ENCODE measurements at regions not wholly inside any gene's neighbourhood (a gene's known extent, or its start where the extent isn't known, plus 50 kb on each side); places are given as distances from the start of the nearest gene placed in this dataset.
"Not testable (repeated sequence)": the region's sequence is repeated elsewhere in the genome, so short reads cannot be mapped to it uniquely, and the experiment has no call there.

DNA sequence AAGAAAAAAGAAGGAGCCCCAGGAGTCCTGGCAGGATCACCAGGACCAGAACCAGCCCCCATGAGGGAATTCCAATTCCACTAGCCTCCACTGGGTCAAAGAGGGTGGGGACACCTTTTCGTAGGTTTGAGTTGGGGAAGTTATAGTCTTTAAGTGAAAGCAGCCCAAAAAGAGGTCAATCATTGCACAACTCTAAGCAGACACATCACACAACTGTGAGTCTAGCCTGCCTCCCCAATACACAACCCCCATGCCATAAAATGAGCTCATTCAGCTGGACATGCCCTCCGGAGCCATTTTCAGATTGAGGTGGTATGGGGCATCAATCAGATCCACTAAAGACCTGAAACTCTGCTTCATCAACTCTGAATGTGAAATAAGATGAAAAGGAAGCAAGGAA is 179.9 kb downstream of the NPHP4 start:
- DNase-seq, result no peak

- DNase-seq, result no peak
These were observed 180.8 kb downstream of the NPHP4 start for GRCh38 chr1:5811419-5811818.

DNA sequence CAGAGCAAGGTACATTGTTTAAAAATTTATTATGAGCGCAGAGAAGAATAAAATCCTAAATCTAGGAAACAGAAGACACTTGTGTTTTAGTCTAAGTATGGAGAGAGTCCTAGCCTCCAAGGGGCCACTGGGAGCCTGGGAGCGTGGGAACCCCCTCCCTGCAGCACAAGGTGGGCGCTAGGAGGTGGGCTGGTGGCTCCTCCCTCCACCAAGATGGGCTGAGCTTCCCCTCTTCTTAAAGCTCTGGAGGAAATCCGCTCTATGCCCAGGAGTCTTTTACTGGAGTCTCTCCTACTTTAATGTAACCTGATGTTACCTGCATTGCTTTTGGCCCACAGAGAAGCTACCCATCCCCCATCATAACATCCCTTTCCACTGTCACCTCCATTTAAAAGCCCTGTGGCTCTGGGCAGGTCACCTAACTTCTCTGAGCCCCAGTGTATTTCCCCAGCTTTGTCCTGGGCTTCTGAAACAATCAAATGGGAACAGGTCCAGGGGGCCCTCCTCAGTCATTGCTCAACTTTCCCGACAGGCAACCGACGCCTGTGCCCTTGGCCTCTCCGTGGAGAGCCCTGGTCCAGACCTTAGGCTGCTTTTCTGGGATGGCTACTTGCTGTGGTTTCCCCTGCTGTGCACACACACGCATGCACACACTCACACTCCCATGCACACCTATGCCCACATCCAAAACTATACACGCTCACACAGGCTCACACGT is 181.5 kb downstream of the NPHP4 start:
- DNase-seq, result no peak

GRCh38 chr1:5810131-5810530 is 182.1 kb downstream of the NPHP4 start:
- DNase-seq, result no peak

GRCh38 chr1:5809207-5809788 is 182.9 kb downstream of the NPHP4 start:
- DNase-seq, result no peak

GRCh38 chr1:5803851-5804250 is 188.4 kb downstream of the NPHP4 start:
- DNase-seq, result no peak

DNA sequence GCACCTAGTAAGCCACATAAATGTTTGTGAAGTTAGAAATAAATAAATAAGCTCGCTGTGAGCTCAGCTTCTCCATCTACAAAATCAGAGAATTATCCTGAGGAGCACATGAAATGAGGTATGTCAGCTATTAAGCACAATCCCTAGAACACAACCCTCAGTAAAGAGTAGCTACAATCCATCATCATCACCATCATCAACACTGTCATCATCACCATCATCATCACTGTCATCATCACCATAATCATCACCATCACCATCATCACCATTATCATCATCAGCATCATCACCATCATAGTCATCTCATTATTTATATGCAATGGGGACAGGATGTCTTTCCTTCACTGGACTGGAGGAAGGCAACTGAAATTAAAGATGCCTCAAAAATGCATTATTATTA is 189.6 kb downstream of the NPHP4 start:
- no peak for DNase-seq

- no peak for DNase-seq
These were observed 193.3 kb downstream of the NPHP4 start for GRCh38 chr1:5798904-5799303.

DNA sequence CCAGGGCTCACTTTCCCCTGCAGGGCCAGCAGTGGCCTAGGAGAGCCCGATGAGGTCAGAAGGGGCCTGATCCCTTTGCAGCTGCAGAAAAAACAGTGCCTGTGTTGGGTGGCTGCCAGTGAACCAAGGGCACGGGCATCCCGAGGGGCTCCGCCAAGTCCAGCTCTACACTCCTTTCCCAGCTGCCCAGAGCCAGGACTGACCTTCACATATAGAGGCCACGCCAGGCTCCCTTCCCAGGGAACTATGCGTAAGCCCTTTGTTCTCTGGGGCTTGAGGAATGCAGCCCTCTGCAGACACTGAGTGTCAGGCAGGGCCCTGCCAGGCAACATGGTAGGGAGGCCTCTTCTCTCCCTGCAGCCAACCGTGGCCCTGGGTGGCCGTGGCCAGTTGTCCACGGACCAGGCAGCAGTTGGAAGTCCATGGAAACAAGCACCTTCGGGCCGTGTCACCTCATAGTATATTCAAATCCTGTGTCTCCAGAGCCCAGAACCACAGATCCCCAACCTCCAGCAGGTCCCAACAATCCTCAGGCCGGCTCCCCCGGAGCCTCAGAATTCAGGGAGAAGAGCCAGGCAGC is 194.0 kb downstream of the NPHP4 start:
- DNase-seq, result no peak

DNA sequence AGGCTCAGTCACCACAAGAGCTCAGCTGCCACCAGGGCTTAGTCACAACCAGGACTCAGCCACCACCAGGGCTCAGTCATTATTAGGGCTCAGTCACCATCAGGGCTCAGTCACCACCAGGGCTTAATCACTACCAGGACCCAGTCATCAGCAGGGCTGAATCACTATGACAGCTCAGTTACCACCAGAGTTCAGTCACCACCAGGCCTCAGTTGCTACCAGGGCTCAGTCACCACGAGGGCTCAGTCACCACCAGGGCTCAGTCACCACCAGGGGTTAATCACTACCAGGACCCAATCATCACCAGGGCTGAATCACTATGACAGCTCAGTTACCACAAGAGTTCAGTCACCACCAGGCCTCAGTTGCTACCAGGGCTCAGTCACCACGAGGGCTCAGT is 196.2 kb downstream of the NPHP4 start:
- no peak for DNase-seq

DNA sequence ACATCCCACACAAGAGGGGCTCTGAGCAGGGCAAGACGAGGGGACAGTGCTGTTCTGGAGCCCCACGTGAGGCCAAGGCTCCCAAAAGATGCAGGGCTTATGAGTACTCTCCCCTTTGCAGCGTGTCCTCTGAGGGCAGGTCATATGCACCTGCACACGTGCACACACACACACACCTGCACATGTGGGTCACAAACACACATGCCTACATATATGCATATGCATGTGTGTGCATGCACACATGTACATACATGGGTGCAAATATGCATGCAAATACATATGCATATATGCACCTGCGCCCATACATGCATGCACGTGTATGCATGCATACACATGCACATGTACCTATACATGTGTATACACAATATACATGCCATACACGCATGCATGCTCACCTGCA is 197.9 kb downstream of the NPHP4 start:
- no peak for DNase-seq

DNA sequence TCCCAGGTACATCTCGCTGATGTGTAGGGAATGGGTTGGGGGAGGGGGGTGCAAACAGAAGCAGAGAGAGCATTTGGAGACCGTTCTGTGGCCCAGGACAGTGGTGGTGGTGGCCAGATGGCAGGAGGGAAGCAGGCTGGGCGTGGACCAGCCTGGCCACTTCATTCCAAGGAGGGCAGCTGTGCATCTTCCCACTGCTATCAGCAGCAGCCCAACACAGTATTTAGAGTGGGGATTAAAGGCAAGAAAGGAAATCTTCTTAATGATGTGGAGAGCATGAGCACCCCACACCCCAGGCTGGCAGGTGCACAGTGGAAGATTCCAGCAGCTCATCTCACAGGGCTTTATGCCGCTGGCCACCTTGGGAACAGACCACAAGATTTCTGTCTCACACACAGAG is 198.7 kb downstream of the NPHP4 start:
- no peak for DNase-seq

DNA sequence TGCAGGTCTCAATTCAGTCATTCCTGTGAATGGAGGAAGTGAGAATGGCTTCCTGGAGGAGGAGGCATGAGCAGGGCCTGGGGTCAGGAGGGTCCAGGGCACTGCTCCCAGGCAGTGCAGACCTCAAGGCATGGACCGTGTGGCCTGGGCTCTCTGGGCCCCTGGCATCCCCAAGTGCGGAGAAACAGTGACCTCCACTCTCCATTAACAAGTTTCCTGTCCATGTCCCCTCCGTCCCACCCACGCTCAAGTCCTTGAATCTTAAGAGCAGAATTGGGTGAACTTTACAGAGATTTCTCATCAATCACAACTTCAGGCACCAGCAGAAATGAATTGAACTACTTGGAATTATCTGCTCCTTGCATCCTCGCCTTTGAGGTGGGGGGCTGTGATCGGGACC is 211.1 kb downstream of the NPHP4 start:
- DNase-seq, result no peak

DNA sequence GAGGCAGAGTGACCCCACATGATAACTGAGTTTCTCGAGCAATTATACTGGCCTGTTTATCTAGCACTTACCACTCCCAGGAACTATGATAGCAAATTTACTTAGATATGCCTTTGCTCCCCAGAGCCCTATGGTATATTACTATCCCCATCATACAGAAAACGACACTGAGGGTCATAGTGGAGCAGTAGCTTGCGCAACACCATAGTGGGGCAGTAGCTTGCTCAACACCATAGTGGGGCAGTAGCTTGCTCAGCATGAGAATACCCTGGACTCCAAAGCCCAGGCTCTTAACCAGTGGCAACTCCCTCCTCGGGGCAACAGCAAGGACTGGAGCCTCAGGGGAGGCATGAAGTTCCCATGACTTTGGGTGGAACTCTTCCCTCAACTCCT is 211.9 kb downstream of the NPHP4 start:
- DNase-seq, result no peak

GRCh38 chr1:5779608-5780323 is 212.5 kb downstream of the NPHP4 start:
- no peak for DNase-seq

- no peak for DNase-seq
These were observed 216.1 kb downstream of the NPHP4 start for GRCh38 chr1:5776035-5776550.

DNA sequence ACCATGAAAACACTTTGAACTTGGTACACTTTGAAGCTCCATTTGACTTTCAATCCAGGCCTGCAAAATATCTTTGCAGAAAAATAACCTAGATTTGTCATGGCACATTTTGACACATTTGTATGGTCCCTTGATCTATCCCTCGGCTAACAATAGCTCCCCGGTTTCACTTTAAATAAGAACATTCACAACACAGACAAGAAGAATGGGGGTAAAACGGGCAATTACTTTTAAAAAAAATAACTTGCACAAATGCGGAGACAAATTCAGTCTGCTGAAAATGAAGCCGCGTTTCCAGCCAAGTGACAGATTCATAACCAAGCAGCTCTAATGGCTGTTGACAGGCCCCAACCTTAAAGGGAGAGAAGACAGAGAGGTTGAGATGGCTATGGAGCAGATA is 218.2 kb downstream of the NPHP4 start:
- DNase-seq, result no peak

DNA sequence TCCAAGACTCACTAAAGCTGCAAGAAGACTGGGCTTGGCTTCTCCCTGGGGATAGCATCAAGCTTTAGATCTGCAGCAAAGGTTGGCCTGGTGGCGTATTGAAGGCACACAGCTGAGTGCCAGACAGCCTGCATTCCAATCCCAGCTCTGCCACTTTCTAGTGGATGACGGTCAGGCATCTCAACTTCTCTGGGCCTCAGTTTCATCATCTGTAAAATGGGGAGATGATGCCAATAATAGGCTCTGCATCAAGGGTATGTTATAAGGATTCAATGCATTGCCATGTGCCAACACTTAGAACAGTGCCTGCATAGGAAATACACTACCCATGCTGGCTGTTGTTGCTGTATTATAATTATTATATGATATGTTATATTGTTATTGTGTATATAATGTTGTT is 220.4 kb downstream of the NPHP4 start:
- DNase-seq, result no peak

DNA sequence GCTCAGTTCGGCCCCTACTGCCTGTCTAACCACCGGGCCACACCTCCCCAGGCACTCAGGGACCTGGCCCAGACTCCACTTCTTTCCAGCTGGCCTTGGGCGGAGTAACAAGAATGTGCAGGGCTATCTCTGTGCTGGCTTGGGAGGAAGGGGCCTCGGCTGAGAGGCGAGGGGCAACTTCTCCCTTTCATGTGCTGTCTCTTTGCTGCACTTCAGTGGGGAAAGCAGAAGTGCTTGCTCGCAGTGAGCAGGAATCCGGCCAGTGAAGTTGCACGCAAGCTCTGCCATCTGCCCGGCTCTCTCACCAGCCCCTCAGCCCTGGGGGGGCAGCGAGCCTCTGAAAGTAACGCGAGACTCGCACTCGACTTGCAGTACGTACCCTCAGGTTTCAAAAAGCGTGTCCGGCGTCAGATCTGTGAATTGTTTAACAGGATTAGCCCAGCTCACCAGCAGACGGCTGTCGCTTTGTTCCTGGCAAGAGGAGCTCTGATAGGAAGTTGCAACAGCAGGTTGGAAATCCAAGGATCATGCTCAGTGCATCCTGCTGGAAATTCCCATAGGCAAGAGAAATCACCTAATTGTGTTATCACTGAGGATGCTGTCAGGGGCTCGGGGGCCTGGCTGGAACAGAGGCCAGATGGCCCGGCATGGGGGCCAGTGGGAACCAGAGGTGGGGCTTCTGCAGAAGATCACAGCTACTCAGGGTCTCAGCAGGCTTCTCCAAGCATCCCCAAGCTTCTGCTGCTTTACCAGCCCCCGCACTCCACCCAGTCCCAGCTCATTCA is 221.1 kb downstream of the NPHP4 start:
- DNase-seq, result no peak

GRCh38 chr1:5769760-5770159 is 222.5 kb downstream of the NPHP4 start:
- no peak for DNase-seq

- DNase-seq, result no peak
These were observed 223.1 kb downstream of the NPHP4 start for GRCh38 chr1:5769146-5769545.

DNA sequence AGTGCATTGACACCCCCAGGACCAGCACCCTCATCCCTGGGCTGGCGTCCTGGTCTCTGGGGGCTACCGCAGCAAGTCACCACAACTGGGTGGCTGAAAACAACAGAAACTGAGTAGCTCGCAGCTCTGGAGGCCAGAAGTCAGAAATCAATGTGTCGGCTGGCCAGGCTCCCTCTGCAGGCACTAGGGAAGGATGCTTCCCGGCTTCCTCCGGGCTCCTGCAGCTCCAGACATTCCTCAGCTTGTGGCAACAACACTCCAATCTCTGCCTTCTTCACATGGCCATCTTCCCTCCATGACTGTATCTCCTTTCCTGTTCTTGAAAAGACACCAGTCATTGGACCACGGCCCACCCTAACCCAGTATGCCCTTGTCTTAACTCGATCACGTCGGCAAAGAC is 224.2 kb downstream of the NPHP4 start:
- no peak for DNase-seq

- not testable (repeated sequence) for DNase-seq
These were observed 225.2 kb downstream of the NPHP4 start for GRCh38 chr1:5766996-5767395.

Data from CD4-positive, alpha-beta T cell treated with Interleukin-21 for 1 hour (primary cell).